GM12864 (cell line): ENCODE measurements at regions not wholly inside any gene's neighbourhood (a gene's known extent, or its start where the extent isn't known, plus 50 kb on each side); places are given as distances from the start of the nearest gene placed in this dataset.

Source experiments
- DNase-seq: peaks from one replicate; pipeline ENCODE4 v3.0.0-alpha.2; 2011; ENCODE audit warnings: low read depth
- H3K4me3 ChIP-seq: 2 replicates; pipeline ENCODE4 v1.5.1; 2011; ENCODE audit warnings: mild to moderate bottlenecking, low read depth, low read length, control low read depth
- CTCF ChIP-seq: IDR thresholded peaks from 2 replicates; pipeline ENCODE4 v1.5.1; 2011; ENCODE audit warnings: low read depth, mild to moderate bottlenecking, moderate library complexity, low read length, control low read depth, inconsistent platforms; ENCODE audit errors: missing control alignments

- no peak for TF ChIP-seq CTCF
- no peak for DNase-seq
- no peak overlapping the region for H3K4me3 ChIP-seq
These were observed 142.5 kb upstream of the LPAR1 start for GRCh38 chr9:111180811-111181210.

- no peak for DNase-seq
- H3K4me3 ChIP-seq, result no peak overlapping the region
- TF ChIP-seq CTCF, result no peak
These were observed 141.3 kb upstream of the LPAR1 start for GRCh38 chr9:111179577-111179976.

- no peak for DNase-seq
- TF ChIP-seq CTCF, result no peak
- H3K4me3 ChIP-seq, result no peak overlapping the region
These were observed 140.2 kb upstream of the LPAR1 start for GRCh38 chr9:111178331-111179055.

GRCh38 chr9:111176511-111176910 lies 138.2 kb upstream of the LPAR1 start:
- no peak overlapping the region for H3K4me3 ChIP-seq
- TF ChIP-seq CTCF, result no peak
- no peak for DNase-seq

- TF ChIP-seq CTCF, result no peak
- H3K4me3 ChIP-seq, result no peak overlapping the region
- DNase-seq, result no peak
These were observed 137.1 kb upstream of the LPAR1 start for GRCh38 chr9:111175350-111175749.

GRCh38 chr9:111167341-111167740 lies 129.1 kb upstream of the LPAR1 start:
- TF ChIP-seq CTCF, result no peak
- no peak overlapping the region for H3K4me3 ChIP-seq
- DNase-seq, result no peak
